Pulmonary artery endothelial cell (primary cell): ENCODE measurements at regions not wholly inside any gene's neighbourhood (a gene's known extent, or its start where the extent isn't known, plus 50 kb on each side); places are given as distances from the start of the nearest gene placed in this dataset.
"Not testable (repeated sequence)": the region's sequence is repeated elsewhere in the genome, so short reads cannot be mapped to it uniquely, and the experiment has no call there.

Experiments used
- DNase-seq: peaks from one replicate; pipeline ENCODE4 v3.0.0-alpha.2; 2011; ENCODE audit warnings: low read depth, low spot score

DNA sequence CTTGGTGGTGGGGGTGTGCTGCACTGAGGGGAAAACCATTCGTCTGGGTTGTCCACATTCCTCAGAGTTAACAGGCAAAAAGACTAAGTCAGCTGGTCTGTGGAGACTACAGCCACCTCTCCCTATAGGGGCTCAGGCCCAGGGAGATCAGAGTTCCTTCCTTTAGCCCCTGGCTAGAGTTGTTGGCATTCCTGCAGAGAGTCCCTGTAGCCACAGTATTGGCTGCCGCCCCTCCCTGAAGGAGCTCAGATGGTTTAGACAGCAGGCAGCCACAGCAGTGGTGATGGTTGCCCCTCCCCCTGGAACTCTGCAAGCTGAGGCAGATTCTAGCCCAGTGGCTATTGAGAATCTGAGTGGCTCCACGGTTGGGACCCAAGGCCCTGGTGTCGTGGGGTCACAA is 1072.5 kb upstream of the ATXN7L3B start:
- DNase-seq = no peak

DNA sequence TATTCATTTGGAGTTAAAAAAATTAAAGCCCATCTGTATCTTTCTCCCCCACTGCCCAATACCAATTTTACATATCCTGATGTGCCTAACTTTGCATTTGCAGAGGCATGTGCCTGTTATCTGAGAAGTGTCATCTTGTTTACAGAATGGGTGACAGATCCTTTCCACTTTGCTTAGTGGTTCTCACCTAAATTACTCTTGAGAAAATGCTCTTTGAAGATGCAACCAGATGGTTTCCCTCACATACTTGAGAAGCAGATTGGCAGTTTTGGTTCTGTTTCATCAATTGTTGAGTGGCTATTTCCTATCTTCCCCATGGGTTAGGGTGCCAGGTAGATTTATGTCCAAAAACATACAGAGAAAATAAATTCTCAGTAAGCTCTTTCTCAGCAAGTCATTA is 1051.4 kb upstream of the ATXN7L3B start:
- DNase-seq = no peak

DNA sequence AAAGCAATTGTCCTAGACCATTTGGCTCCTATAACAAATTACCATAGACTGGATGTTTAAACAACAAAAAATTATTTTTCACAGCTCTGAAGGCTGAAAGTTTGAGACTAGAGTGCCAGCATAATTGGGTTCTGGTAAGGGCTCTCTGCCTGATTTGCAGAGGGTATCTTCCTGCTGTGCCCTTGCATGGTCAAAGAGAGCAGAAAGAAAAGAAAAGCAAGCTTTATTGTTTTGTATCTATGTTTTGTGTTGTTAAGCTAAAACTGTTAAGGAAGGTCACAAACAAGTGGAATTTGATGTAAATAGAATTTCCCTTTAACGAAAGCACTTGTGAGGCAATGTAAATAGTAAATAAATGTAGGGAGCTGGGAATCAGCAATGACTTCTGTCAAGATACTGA is 1031.0 kb upstream of the ATXN7L3B start:
- DNase-seq = no peak

DNA sequence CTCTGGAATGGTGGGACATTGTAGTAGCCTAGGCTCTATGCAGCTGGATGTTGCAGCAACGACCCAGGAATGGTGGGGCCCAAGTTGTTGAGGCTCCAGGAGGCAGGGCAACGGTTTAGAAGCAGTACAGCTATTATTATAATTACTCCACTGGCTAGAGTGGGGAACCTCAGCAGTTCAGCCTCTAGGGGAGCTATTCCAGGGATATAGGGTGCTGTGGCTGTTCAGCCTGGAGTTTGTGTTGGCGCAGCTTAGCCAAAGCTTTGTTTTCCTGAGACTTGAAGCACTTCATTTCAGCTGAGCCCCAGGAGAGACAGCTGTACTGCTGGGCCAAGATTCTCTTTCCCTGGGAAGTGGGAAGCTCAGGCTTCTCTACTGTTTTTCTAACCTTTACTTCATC is 1023.0 kb upstream of the ATXN7L3B start:
- DNase-seq = no peak

DNA sequence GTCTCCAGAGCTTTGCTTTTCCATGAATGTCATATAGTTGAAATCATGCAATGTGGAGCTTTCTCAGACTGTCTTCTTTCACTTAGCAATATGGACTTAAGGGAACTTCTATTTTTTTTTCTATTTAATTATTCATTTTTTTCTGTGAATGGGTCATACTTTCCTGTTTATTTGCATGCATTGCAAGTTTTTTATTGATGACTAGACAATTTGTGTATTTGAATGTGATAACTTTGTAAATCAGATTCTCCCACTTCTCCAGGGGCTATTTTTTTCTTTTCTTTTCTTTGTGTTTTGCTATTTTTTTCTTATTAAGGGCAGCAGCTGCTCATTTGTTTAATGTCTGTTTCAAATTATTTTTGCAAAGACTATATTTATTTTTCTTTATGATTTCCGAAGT is 1019.8 kb upstream of the ATXN7L3B start:
- DNase-seq = no peak

DNA sequence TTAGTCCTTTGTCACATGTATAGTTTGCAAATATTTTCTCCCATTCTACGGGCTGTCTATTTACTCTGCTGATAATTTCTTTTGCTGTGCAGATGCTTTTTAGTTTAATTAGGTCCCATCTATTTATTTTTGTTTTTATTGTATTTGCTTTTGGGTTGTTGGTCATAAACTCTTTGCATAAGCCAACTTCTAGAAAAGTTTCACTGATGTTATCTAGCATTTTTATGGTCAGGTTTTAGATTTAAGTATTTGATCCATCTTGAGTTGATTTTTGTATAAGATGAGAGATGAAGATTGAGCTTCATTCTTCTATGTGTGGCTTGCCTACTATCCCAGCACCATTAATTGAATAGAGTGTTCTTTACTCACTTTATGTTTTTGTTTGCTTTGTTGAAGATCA is 1008.4 kb upstream of the ATXN7L3B start:
- no peak for DNase-seq

DNA sequence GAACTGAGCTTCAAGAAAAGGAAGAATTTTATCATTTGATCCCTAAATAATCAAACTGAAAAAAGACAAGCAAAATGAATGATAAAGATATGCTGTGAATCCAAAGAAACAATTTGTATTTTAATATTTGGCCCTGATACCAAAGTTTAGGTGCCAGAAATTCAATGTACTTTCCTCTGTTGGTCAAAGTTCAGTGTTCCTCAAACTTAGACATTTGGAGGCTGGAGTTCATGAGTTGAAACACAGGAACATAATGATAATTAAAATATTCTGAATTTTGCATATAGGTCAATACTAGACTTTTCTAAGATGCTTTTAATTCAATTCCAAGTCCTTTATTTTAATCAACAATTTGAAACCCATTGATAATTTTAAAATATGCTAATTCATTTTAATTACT is 1007.7 kb upstream of the ATXN7L3B start:
- no peak for DNase-seq

DNA sequence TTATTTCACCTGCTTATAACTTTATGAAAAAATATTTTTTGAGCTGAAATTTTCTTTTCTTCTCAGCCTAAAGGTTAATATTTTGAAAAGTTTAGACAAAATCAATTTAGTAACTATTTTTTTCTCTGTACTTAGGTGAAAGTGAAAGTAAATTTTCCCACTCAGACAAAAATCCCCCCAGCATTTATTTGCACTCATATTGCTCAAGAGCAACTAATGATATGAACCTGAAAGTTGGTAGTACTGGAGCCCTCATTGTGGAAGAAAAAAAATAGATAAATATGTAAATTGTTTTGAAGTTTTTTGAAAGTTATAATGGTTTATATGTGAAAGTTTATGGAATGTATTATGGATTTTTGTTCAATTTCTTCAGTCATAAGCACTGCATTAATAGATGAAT is 1005.9 kb upstream of the ATXN7L3B start:
- DNase-seq = no peak

DNA sequence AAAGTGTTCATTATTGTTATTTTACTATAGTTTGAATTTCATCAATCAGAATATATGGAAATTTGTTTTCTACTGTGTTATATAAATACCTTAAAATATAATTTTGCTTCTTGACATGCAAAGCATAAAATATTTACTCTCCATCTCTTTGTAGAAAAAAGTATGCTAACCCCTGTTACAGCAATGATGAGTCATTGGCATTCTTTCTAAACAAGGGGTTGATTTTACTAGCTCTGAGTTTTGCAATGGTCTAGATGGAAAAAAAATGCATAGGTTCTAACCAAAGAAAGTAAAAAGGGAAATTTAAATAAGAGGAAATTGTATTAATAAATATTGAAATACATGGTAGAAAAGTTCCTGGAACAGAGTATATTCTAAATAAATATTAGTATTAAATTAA is 990.2 kb upstream of the ATXN7L3B start:
- no peak for DNase-seq

DNA sequence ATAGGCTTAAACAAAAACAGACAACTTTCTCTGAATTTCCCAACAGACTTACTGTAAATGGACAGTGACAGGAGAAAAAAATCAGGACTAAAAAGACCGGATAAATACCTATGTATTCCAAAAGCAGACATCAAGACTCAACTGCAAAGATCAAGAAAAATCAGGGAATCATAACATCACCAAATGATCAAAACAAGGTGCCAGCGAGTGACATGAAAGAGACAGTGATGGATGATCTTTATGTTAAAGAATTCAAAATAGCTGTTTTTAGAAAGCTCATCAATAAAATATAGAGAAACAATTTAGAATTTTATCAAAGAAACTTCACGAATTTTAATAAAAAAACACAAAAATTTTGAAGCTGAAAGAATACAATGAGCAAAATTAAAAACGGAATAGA is 952.5 kb upstream of the ATXN7L3B start:
- no peak for DNase-seq

DNA sequence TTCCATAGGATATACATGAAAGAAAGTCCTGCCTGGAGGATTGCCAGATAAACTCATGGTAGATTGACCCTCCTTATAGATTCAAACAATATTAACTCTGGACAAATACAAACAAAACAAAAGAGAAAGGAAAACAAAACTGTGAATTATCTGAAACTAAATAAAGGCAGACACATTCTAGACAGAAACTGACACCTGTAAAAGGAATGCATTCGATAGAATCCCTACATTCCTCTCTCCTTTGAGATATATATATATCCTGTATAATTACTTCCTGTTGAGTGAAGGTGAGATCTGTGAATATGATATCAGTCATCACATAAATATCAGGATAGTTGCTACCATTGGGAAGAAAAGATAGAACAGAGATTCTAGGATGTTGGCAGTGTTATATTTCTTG is 948.4 kb upstream of the ATXN7L3B start:
- no peak for DNase-seq

DNA sequence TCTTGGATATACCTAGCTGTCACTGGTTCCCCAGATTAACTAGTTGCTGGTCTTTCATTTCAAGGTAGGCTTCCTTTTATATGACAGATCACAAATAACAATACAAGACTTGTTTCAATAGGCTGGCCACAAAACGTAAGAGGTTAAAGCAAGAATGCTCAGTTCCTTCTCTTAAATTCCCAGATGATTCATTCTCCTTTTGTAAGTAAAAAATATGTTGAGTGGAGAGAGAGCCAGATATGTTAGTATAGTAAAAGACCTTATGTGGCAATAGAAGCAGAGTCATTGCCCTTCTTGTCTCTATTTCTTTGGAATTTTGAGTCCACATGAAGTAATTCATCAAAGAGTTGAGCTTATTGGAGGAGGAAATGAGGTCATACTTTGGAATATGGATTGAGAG is 939.0 kb upstream of the ATXN7L3B start:
- no peak for DNase-seq

DNA sequence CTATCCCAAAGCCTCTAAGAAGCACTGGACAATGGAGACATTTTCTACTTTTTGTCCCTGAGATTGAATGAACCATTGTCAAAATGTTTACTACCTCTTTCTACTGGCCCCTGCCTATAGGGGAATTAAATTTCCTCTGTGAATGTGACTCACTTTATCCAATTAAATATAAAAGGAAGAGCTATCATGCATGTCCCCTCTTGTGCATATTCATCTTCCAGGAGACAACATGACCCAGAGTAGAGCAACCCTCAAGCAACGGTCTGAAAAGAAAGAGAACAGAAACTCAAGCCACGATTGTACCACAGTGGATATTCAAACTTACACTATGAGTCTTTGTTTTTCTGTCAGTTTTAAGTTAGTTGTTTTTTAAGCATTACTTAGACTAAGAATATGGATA is 938.4 kb upstream of the ATXN7L3B start:
- DNase-seq = no peak

DNA sequence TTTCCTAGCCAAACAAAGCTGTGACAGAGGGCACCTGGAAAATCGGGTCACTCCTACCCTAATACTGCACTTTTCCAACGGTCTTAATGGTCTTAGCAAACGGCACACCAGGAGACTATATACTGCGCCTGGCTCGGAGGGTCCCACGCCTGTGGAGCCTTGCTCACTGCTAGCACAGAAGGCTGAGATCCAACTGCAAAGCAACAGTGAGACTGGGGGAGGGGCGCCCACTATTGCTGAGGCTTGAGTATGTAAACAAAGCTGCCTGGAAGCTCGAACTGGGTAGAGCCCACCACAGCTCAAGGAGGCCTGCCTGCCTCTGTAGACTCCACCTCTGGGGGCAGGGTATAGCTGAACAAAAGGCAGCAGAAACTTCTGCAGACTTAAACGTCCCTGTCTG is 931.7 kb upstream of the ATXN7L3B start:
- DNase-seq = not testable (repeated sequence)

DNA sequence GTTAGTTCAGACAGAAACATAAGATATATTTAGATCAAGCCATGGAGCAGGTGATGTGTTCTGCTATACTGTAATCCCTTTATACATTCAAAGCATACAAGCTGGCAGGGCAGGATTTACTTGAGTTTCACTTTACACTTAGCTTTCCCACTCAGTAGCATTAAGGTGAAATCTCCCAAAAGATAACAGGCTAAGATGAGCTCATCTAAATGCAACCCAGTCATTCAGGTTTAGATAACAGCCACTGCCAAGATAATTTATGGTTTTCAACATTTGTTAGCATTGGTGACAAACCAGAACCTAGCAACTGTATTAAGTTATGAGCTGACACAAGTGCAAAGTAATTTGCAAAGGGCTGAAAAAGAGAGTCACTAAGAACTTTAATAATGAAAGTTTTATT is 925.1 kb upstream of the ATXN7L3B start:
- no peak for DNase-seq

DNA sequence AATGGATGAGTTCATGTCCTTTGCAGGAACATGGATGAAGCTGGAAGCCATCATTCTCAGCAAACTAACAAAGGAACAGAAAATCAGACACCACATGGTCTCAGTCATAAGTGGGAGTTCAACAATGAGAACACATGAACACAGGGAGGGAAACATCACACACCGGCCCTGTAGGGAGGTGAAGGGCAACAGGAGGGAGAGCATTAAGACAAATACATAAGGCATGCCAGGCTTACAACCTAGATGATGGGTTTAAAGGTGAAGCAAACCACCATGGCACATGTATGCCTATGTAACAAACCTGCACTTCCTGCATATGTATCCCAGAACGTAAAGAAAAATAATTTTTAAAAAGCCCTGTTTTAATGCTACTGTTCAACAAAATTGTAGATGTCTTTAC is 914.2 kb upstream of the ATXN7L3B start:
- DNase-seq = no peak

DNA sequence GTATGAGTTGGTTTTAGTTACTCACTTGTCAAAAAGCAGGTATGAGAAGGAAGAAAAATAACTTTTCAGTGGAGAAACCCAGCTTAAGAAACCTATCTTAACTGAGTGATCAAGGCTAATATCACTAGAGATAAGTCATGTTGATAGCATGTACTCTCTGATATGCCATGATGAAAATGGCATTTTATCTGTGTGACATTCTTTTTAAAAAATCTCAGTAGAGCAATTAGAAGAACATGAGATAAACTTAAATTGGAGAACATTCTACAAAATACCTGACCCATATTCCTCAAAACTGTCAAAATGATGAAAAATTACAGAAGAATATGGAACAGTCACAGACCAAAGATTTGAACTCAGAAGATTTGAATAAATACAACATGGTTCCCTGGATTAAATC is 912.4 kb upstream of the ATXN7L3B start:
- no peak for DNase-seq

DNA sequence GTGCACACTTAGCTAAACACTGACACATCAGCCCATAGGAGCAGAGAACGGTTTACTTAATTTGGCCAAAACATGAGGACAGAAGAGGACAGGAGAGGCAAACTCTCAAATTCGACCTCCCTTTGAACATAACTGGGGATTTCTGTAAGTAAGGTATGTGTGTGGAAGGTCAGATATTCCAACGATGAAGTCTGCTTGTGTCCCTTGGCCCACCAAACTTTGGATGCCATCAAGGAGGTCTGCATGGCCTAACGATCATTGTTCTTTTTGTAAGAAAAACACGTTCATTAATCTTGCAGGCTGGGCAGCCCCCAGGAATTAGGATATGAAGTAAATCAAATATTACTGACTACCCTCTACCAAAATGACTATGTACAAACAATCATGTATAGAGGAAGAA is 908.5 kb upstream of the ATXN7L3B start:
- DNase-seq = no peak

DNA sequence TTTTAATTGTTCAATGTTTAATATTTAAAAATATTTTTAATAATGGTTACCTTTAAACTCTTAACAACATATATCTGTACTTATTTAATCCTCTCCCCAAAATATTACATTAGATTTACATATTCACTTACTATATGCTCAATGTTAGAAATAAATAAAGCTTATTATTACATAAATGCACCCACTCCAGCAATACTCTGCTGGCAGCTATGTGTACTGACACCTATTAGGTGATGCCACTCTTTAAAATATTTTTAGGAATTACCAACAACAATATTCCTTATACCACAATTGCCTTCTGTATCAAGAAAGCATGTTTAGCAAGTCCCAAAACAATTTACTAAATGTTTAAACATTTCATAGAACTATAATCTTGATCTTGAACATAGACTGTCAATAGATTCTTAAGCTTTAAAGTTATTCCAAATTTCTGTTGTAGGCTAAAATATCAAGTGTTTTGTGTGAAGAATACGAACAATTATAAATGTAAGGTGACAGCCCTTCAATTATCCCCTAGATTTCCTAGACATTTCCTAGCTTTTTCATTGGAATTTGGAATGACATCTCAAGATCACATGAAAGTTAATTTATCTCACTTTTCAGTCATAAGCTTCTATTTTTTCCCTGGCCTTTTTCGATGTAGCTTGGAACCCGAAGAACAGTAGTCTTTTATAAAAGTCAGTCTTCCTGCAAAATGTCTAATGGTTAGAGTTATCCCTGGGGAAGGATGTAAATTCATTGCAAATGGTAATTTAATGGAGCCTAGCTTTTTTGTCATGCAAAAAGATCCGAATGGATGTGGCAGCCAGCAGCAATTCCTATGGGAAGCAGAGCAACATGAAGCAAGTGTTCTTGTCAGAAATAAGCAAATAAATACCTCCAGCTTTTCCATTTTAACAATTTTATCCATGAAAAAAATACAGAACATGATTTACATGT is 907.5 kb upstream of the ATXN7L3B start:
- no peak for DNase-seq

DNA sequence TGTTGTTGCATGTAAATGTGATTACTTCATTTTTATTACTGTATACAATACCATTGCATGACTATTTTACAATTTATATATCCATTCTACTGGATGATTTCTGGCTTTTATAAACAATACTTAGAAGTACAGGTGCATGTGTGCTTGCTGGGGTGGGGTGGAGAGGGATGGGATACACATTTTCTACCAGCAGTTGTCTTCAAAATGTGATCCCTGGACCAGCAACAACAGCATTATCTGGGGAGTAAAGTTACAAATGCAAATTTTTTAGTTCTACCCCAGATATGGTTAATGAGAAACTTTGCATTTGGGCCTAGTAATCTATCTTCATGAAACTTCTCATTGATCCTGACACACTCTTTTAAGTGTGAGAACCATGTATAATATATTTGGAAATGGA is 905.4 kb upstream of the ATXN7L3B start:
- DNase-seq = no peak

DNA sequence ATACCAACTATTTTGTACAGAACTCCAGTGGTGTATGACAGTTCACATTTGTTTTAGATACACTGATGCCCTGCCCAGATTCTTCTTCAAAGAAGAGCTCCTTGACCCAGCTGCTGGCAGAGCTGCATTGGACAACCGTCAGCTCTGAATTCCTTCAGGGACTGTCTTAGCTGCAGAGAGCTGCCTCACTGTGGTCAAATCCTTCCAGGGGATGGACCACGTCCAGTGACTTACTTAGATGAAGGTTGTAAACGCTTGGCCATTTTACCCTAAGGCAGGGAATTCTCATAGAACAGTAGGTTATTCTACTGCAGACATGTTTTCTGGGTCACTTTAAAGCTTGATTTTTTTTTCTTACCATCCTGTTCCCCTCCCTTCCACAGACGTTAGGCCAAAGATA is 905.0 kb upstream of the ATXN7L3B start:
- no peak for DNase-seq

DNA sequence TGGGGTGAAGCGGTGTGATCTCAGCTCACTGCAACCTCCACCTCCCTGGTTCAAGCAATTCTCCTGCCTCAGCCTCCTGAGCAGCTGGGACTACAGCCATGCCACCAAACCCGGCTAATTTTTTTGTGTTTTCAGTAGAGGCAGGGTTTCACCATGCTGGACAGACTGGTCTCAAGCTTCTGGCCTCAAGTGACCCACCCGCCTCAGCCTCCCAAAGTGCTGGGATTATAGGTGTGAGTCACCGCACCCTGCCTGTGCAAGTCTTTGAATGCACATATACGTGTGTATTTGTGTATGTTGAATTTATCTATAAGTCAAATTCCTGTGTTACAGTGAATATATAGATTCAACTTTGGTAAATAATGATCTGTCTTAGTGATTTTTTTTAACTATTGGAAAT is 898.2 kb upstream of the ATXN7L3B start:
- DNase-seq = not testable (repeated sequence)

DNA sequence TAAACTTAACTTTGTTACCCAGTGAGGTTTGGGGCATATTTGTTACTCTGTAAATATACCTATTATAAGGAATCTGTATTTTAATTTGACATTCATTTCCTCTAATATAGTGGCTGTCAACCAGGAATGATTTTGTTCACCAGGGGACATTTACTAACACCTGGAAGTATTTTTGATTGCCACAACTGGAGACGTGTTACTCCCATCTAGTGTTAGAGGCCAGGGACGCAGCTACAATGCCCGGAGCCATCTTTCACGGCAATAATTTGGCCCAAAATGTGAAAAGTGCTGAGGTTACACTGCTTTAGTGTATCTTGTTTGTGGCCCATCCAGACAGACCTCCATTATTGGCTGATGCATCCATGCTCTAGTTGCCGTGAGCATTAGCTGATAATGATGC is 881.3 kb upstream of the ATXN7L3B start:
- DNase-seq = no peak

DNA sequence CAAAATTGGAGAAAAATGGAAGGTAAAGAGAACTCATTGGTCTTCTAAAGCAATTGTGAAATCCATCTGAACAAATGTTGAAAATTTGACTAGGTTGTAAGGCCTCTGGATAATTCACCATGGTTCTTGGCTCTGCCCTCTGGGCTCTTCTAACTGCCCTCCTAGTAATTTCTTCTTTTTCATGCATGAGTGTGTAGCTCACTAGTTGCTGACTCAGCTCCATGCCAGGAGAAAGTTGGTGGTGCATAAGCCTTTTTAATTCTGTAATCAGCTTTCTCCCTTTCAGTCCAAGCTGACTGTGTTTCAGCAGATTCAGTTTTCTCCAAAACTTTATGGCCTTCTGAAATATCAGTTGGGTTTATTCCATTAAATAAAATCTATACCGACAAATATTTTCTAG is 877.8 kb upstream of the ATXN7L3B start:
- DNase-seq = no peak
